GM18517 (cell line): ENCODE measurements at regions not wholly inside any gene's neighbourhood (a gene's known extent, or its start where the extent isn't known, plus 50 kb on each side); places are given as distances from the start of the nearest gene placed in this dataset.

Experiments
- ATAC-seq: cut with Tn5 transposase; IDR thresholded peaks from one replicate; pipeline ENCODE4 v1.9.1; 2021; ENCODE audit warnings: mild to moderate bottlenecking, moderate library complexity; ENCODE audit not compliant: unreplicated experiment

- ATAC-seq, result no peak
Observed at GRCh38 chr2:129281791-129282530, 697.5 kb upstream of the RAB6C start.

GRCh38 chr2:129285012-129285411 is 694.5 kb upstream of the RAB6C start:
- ATAC-seq, result no peak

- no peak for ATAC-seq
Observed at GRCh38 chr2:129293326-129293725, 686.1 kb upstream of the RAB6C start.

GRCh38 chr2:129296396-129296795 is 683.1 kb upstream of the RAB6C start:
- ATAC-seq, result no peak

GRCh38 chr2:129296806-129297205 is 682.7 kb upstream of the RAB6C start:
- no peak for ATAC-seq

- no peak for ATAC-seq
Observed at GRCh38 chr2:129297430-129297829, 682.0 kb upstream of the RAB6C start.

- ATAC-seq, result no peak
Observed at GRCh38 chr2:129299338-129299737, 680.1 kb upstream of the RAB6C start.

- ATAC-seq, result no peak
Observed at GRCh38 chr2:129299756-129300155, 679.7 kb upstream of the RAB6C start.

GRCh38 chr2:129300456-129300855 is 679.0 kb upstream of the RAB6C start:
- ATAC-seq, result no peak

GRCh38 chr2:129301431-129301913 is 678.0 kb upstream of the RAB6C start:
- ATAC-seq, result no peak

GRCh38 chr2:129302106-129302505 is 677.4 kb upstream of the RAB6C start:
- no peak for ATAC-seq

GRCh38 chr2:129302561-129303183 is 676.8 kb upstream of the RAB6C start:
- no peak for ATAC-seq

GRCh38 chr2:129314120-129314519 is 665.3 kb upstream of the RAB6C start:
- ATAC-seq, result no peak

GRCh38 chr2:129318581-129319421 is 660.7 kb upstream of the RAB6C start:
- no peak for ATAC-seq

- ATAC-seq, result no peak
Observed at GRCh38 chr2:129319422-129319717, 660.1 kb upstream of the RAB6C start.

- ATAC-seq, result no peak
Observed at GRCh38 chr2:129320288-129320687, 659.2 kb upstream of the RAB6C start.

- ATAC-seq, result no peak
Observed at GRCh38 chr2:129324349-129324748, 655.1 kb upstream of the RAB6C start.

GRCh38 chr2:129325151-129325550 is 654.3 kb upstream of the RAB6C start:
- ATAC-seq, result no peak

GRCh38 chr2:129329574-129329973 is 649.9 kb upstream of the RAB6C start:
- ATAC-seq, result no peak

- no peak for ATAC-seq
Observed at GRCh38 chr2:129330504-129330903, 649.0 kb upstream of the RAB6C start.

- no peak for ATAC-seq
Observed at GRCh38 chr2:129331638-129332037, 647.8 kb upstream of the RAB6C start.

GRCh38 chr2:129334128-129334527 is 645.3 kb upstream of the RAB6C start:
- no peak for ATAC-seq
